Gastrocnemius medialis (tissue), 4 donors: ENCODE measurements at regions not wholly inside any gene's neighbourhood (a gene's known extent, or its start where the extent isn't known, plus 50 kb on each side); places are given as distances from the start of the nearest gene placed in this dataset.

Source experiments
- ATAC-seq, 2 donors: fragments of 150-250 bp; one replicate each; pipeline ENCODE4 v1.9.1; 2016
- DNase-seq, 2 donors: peaks; one replicate each; pipeline ENCODE4 v3.0.0-alpha.2; 2019
- H3K27ac ChIP-seq, 4 donors: fragments of 200-600 bp; sonication (generic); 1 replicate in 1 of 4; 2 replicates in 3 of 4; pipeline ENCODE4 v1.5.1; 2016 to 2018; ENCODE audit warnings: mild to moderate bottlenecking in 2 of 4, moderate library complexity in 1 of 4
- H3K27me3 ChIP-seq, 3 donors: fragments of 200-600 bp; sonication (generic) in 2 of 3; 1 replicate in 1 of 3; 2 replicates in 2 of 3; pipeline versions ENCODE4 v1.5.1 to v1.6.0; 2016 to 2019; ENCODE audit warnings: mild to moderate bottlenecking in 1 of 3, moderate library complexity in 1 of 3
- H3K36me3 ChIP-seq, 2 donors: fragments of 200-600 bp; sonication (generic) in 1 of 2; one replicate each; pipeline ENCODE4 v1.5.1; 2017 to 2018
- H3K4me1 ChIP-seq, 2 donors: fragments of 200-600 bp; sonication (generic) in 1 of 2; one replicate each; pipeline ENCODE4 v1.5.1; 2016 to 2017; ENCODE audit warnings: mild to moderate bottlenecking in 2 of 2
- H3K4me3 ChIP-seq, 4 donors: fragments of 200-600 bp; sonication (generic) in 3 of 4; 1 replicate in 1 of 4; 2 replicates in 3 of 4; pipeline ENCODE4 v1.5.1; 2016 to 2019; ENCODE audit warnings: mild to moderate bottlenecking in 2 of 4
- H3K9me3 ChIP-seq, 3 donors: fragments of 200-600 bp; sonication (generic) in 2 of 3; 1 replicate in 1 of 3; 2 replicates in 2 of 3; pipeline ENCODE4 v1.5.1; 2016 to 2019
- POLR2A ChIP-seq, 2 donors: fragments of 450-650 bp; IDR thresholded peaks; one replicate each; pipeline ENCODE4 v1.6.1; 2017; ENCODE audit warnings: antibody characterized with exemption in 2 of 2, mild to moderate bottlenecking in 2 of 2, moderate library complexity in 2 of 2
- in situ Hi-C, 4 donors: fragments of 200-750 bp; cut with MboI; loops; one replicate each; pipeline versions ENCODE4 v1.15.0 to v1.8.0; 2017; ENCODE audit warnings: low sequenced_read_pairs in 4 of 4
- intact Hi-C: fragments of 100-400 bp; cut with DNase I; formaldehyde crosslinking; loops from one replicate; pipeline ENCODE4 v1.15.1; 2023; ENCODE audit warnings: low total_unique reads
- TF ChIP-seq, protein P1 (sequence below), 5 experiments: fragments of 450-650 bp in 3 of 5; fragments of 200-600 bp in 2 of 5; sonication (generic) in 2 of 5; IDR thresholded peaks in 4 of 5; conservative IDR thresholded peaks in 1 of 5; 1 replicate in 4 of 5; 2 replicates in 1 of 5; pipeline ENCODE4 v1.5.1; 2016 to 2019; ENCODE audit warnings: antibody characterized with exemption in 5 of 5, mild to moderate bottlenecking in 3 of 5, moderate library complexity in 3 of 5

DNA sequence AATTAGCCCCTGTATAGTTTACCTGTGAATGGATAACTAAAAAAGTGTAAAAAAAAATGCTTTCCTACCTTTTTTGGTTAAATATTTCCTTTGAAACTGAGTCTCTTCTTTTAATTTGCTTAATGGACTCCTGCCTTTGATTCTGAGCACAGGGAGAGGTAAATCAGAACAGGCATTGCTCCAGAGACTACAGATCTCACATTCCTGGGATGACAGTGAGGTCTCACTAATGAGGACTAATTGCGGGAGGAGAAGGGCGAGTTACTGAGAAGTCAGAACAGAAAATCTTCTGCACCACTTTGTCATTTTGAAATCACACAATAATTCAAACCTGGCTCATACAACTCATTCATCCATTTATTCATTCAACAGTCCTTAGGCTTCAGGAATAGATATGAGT lies 437.0 kb upstream of the ASIC2 start:
- Histone ChIP-seq H3K27me3 (peaks cover 0 to 9% (median 8%) of the 10 kb centered on the region in 3 donors), H3K36me3 (no peaks in the 10 kb centered on the region), H3K27ac (no peak overlapping the region), H3K4me1 (no peaks in the 10 kb centered on the region), H3K9me3 (no peaks in the 10 kb centered on the region), H3K4me3 (no peak overlapping the region)
- no peak for DNase-seq
- intact Hi-C loops = no loop called here
- no peak for ATAC-seq
- in situ Hi-C loops = no loop called here
- TF ChIP-seq, protein P1, sequence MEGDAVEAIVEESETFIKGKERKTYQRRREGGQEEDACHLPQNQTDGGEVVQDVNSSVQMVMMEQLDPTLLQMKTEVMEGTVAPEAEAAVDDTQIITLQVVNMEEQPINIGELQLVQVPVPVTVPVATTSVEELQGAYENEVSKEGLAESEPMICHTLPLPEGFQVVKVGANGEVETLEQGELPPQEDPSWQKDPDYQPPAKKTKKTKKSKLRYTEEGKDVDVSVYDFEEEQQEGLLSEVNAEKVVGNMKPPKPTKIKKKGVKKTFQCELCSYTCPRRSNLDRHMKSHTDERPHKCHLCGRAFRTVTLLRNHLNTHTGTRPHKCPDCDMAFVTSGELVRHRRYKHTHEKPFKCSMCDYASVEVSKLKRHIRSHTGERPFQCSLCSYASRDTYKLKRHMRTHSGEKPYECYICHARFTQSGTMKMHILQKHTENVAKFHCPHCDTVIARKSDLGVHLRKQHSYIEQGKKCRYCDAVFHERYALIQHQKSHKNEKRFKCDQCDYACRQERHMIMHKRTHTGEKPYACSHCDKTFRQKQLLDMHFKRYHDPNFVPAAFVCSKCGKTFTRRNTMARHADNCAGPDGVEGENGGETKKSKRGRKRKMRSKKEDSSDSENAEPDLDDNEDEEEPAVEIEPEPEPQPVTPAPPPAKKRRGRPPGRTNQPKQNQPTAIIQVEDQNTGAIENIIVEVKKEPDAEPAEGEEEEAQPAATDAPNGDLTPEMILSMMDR (IDR thresholded peaks at IDR 0.05 in 4 of 5, conservative IDR thresholded peaks at IDR 0.05 in 1 of 5) = no peak
- no peak for TF ChIP-seq POLR2A (IDR thresholded peaks at IDR 0.05)

GRCh38 chr17:33732116-33732515 lies 439.0 kb upstream of the ASIC2 start:
- Histone ChIP-seq H3K9me3 (no peaks in the 10 kb centered on the region), H3K4me3 (no peak overlapping the region), H3K27me3 (peaks cover 0 to 16% (median 8%) of the 10 kb centered on the region in 3 donors), H3K4me1 (no peaks in the 10 kb centered on the region), H3K27ac (no peak overlapping the region), H3K36me3 (no peaks in the 10 kb centered on the region)
- no peak for ATAC-seq
- in situ Hi-C loops = no loop called here
- TF ChIP-seq, protein P1 (IDR thresholded peaks at IDR 0.05 in 4 of 5, conservative IDR thresholded peaks at IDR 0.05 in 1 of 5) = no peak
- TF ChIP-seq POLR2A (IDR thresholded peaks at IDR 0.05) = no peak
- no peak for DNase-seq
- intact Hi-C loops = no loop called here

GRCh38 chr17:33739714-33740113 lies 446.6 kb upstream of the ASIC2 start:
- ATAC-seq (no peak), DNase-seq (no peak)
- TF ChIP-seq POLR2A (IDR thresholded peaks at IDR 0.05) = no peak
- TF ChIP-seq, protein P1 (IDR thresholded peaks at IDR 0.05 in 4 of 5, conservative IDR thresholded peaks at IDR 0.05 in 1 of 5) = no peak
- intact Hi-C loops = no loop called here
- in situ Hi-C loops = no loop called here
- peaks cover 0 to 16% (median 4%) of the 10 kb centered on the region in 3 donors for H3K27me3 ChIP-seq
- H3K4me3 ChIP-seq = no peak overlapping the region
- no peak overlapping the region for H3K27ac ChIP-seq
- no peaks in the 10 kb centered on the region for H3K4me1 ChIP-seq
- H3K36me3 ChIP-seq = no peaks in the 10 kb centered on the region
- no peaks in the 10 kb centered on the region for H3K9me3 ChIP-seq

DNA sequence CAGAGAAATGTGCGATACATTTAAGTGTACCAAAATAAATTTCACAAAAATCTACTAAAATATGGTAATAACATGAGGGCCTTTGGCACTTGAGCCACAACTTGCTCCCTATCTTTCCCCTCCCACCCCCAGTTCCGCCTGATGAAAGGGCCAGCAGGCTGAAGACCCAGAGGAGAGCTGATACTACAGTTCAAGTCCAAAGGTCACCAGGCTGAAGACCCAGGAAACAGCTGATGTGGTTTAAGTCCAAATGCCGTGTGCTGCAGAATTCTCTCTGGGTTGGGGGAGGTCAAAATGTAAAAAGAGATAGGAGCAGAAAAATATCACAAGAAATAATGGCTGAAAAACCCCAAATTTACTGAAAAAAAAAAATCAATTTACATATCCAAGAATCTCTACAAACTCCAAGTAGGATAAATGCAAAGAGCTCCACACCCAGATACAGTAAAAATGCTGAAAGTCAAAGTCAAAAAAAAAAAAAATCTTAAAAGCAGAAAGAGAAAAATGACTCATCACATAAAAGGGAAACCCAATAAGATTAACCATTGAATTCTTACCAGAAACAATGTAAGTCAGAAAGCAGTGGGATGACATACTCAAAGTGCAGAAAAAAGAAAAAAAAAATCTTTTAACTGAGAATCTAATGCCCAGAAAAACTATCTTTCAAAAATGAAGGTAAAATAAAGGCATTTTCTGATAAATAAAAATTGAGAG lies 452.1 kb upstream of the ASIC2 start:
- no peak overlapping the region for H3K27ac ChIP-seq
- H3K4me1 ChIP-seq = no peaks in the 10 kb centered on the region
- in situ Hi-C loops = no loop called here
- no peak for DNase-seq
- TF ChIP-seq, protein P1 (IDR thresholded peaks at IDR 0.05 in 4 of 5, conservative IDR thresholded peaks at IDR 0.05 in 1 of 5) = no peak
- TF ChIP-seq POLR2A (IDR thresholded peaks at IDR 0.05) = no peak
- H3K9me3 ChIP-seq = no peaks in the 10 kb centered on the region
- intact Hi-C loops = no loop called here
- no peak overlapping the region for H3K4me3 ChIP-seq
- H3K27me3 ChIP-seq = no peaks in the 10 kb centered on the region
- ATAC-seq = no peak
- no peaks in the 10 kb centered on the region for H3K36me3 ChIP-seq

DNA sequence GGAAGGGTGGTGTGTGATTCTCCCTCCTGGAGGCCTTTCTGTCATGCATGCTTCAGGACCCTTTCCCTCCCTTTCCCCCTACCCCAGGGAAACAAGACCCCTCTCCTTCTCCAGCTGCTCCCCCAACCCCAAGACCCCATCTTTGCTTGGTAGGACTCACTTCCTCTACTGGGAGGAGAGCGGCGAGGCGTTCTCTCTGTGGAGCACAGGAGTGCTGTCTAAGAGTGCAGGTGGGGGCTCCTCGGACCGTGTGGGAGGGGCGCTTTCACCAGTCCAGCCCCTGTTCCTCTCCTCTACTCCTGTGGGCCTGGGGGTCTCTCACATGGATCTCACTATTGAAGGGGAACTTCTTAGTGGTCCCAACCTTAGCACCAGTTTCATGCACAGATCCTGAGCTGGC lies 456.1 kb upstream of the ASIC2 start:
- H3K4me3 ChIP-seq = no peak overlapping the region
- peaks cover 7 to 10% (median 9%) of the 10 kb centered on the region in 3 donors for H3K27me3 ChIP-seq
- in situ Hi-C loops (no loop called here), intact Hi-C loops (no loop called here)
- no peaks in the 10 kb centered on the region for H3K9me3 ChIP-seq
- H3K36me3 ChIP-seq = no peaks in the 10 kb centered on the region
- no peak overlapping the region for H3K27ac ChIP-seq
- no peaks in the 10 kb centered on the region for H3K4me1 ChIP-seq
- DNase-seq = no peak
- TF ChIP-seq, protein P1 (IDR thresholded peaks at IDR 0.05 in 4 of 5, conservative IDR thresholded peaks at IDR 0.05 in 1 of 5) = no peak
- TF ChIP-seq POLR2A (IDR thresholded peaks at IDR 0.05) = no peak
- no peak for ATAC-seq
